ENCODE measurements at regions not wholly inside any gene's neighbourhood (a gene's known extent, or its start where the extent isn't known, plus 50 kb on each side); places are given as distances from the start of the nearest gene placed in this dataset.

DNA sequence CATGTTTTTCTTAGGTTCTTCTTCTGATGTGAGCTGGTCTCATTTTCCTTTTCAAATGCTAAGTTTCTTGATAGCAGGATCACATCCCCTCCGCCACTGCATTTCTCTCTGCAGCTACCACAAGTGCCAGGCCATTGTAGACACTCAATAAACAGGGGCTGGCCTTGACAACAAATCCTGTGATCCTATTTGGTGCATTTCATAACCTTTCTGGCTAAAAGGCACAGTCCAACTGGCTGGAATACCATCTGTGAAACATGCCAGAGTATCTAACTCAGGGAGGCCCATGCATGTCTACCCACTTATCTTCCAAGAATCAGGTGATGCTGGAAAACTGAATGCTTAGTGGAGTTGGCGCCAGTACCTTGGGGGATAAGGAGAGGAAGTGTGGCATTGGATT, 85.2 kb upstream of the NR2F2 start:
- no peak for ATAC-seq
- H3K9me3 ChIP-seq = no peaks in the 10 kb centered on the region
- DNase-seq = no peak
- no peaks in the 10 kb centered on the region for H3K36me3 ChIP-seq (replicated peaks in 1 of 2; ENCODE audit: insufficient read depth in 1 of 2, low read depth in 2 of 2)
- intact Hi-C loops (cut with DNase I) = no loop called here
- no peak overlapping the region for H3K4me3 ChIP-seq
- 93 to 94% methylated on average over 2 of the region's 2 CpGs for WGBS, 2 donors
- H3K4me1 ChIP-seq = no peaks in the 10 kb centered on the region
- no peak overlapping the region for H3K27ac ChIP-seq
- H3K27me3 ChIP-seq = no peaks in the 10 kb centered on the region
- no peak for TF ChIP-seq CTCF (IDR thresholded peaks at IDR 0.05)
- no peak for TF ChIP-seq POLR2A (IDR thresholded peaks at IDR 0.05)

GRCh38 chr15:96246057-96246456, 84.4 kb upstream of the NR2F2 start:
- no peak overlapping the region for H3K27ac ChIP-seq

GRCh38 chr15:96247621-96248305, 82.7 kb upstream of the NR2F2 start:
- intact Hi-C loops (cut with DNase I) = no loop called here
- Histone ChIP-seq H3K4me1 (no peaks in the 10 kb centered on the region), H3K36me3 (replicated peaks in 1 of 2; ENCODE audit: insufficient read depth in 1 of 2, low read depth in 2 of 2) (no peaks in the 10 kb centered on the region), H3K27ac (no peak overlapping the region), H3K27me3 (no peaks in the 10 kb centered on the region), H3K9me3 (no peaks in the 10 kb centered on the region), H3K4me3 (no peak overlapping the region)
- DNase-seq = no peak
- no peak for ATAC-seq
- TF ChIP-seq POLR2A (IDR thresholded peaks at IDR 0.05) (no peak), CTCF (IDR thresholded peaks at IDR 0.05) (no peak)
- WGBS, 2 donors = 85 to 92% methylated on average over 2 of the region's 2 CpGs

More at GRCh38 chr15:96246057-96246456, 84.4 kb upstream of the NR2F2 start:
- 83 to 90% methylated on average over 4 of the region's 4 CpGs for WGBS, 2 donors
- no peaks in the 10 kb centered on the region for H3K36me3 ChIP-seq (replicated peaks in 1 of 2; ENCODE audit: insufficient read depth in 1 of 2, low read depth in 2 of 2)
- H3K4me3 ChIP-seq = no peak overlapping the region
- H3K27me3 ChIP-seq = no peaks in the 10 kb centered on the region
- H3K4me1 ChIP-seq = no peaks in the 10 kb centered on the region
- DNase-seq (no peak), ATAC-seq (no peak)
- intact Hi-C loops (cut with DNase I) = no loop called here
- TF ChIP-seq CTCF (IDR thresholded peaks at IDR 0.05) (no peak), POLR2A (IDR thresholded peaks at IDR 0.05) (no peak)
- H3K9me3 ChIP-seq = no peaks in the 10 kb centered on the region

GRCh38 chr15:96252148-96252547, 78.4 kb upstream of the NR2F2 start:
- DNase-seq = no peak
- Histone ChIP-seq H3K4me1 (no peaks in the 10 kb centered on the region), H3K36me3 (replicated peaks in 1 of 2; ENCODE audit: insufficient read depth in 1 of 2, low read depth in 2 of 2) (no peaks in the 10 kb centered on the region), H3K27me3 (no peaks in the 10 kb centered on the region), H3K9me3 (no peaks in the 10 kb centered on the region), H3K4me3 (no peak overlapping the region), H3K27ac (no peak overlapping the region)
- intact Hi-C loops (cut with DNase I) = no loop called here
- TF ChIP-seq POLR2A (IDR thresholded peaks at IDR 0.05) (no peak), CTCF (IDR thresholded peaks at IDR 0.05) (no peak)
- 77 to 91% methylated on average over 5 of the region's 5 CpGs for WGBS, 2 donors
- no peak for ATAC-seq

All from body of pancreas (tissue), 4 donors.